ENCODE measurements at regions not wholly inside any gene's neighbourhood (a gene's known extent, or its start where the extent isn't known, plus 50 kb on each side); places are given as distances from the start of the nearest gene placed in this dataset.

- H3K9me3 ChIP-seq (ENCODE audit: insufficient read depth, low read depth) = no peaks in the 10 kb centered on the region
- TF ChIP-seq EZH2 (IDR thresholded peaks at IDR 0.05; ENCODE audit: low read depth) (no peak), CTCF (conservative IDR thresholded peaks at IDR 0.05) (no peak)
- POLR2A ChIA-PET (ENCODE audit: unreplicated experiment) = no interaction called here
- H3K27ac ChIP-seq = no peak overlapping the region
- no peaks in the 10 kb centered on the region for H3K27me3 ChIP-seq (ENCODE audit: insufficient read depth, low read depth)
- H2AFZ ChIP-seq = no peak overlapping the region
- no TSS peak for BruUV-seq (replicated peaks)
- H3K4me3 ChIP-seq = no peak overlapping the region
- intact Hi-C loops (cut with micrococcal nuclease; ENCODE audit: unreplicated experiment) = no loop called here
- no peaks in the 10 kb centered on the region for H3K79me2 ChIP-seq (ENCODE audit: low read depth)
- no peak for DNase-seq
- H3K9me2 ChIP-seq (ENCODE audit: insufficient read depth) = no peaks in the 10 kb centered on the region
- H3F3A ChIP-seq (ENCODE audit: insufficient read depth, low read depth) = no peaks in the 10 kb centered on the region
- no peaks in the 10 kb centered on the region for H4K20me1 ChIP-seq (ENCODE audit: insufficient read depth)
- no peaks in the 10 kb centered on the region for H3K36me3 ChIP-seq (ENCODE audit: low read depth)
- no peaks in the 10 kb centered on the region for H3K4me1 ChIP-seq (replicated peaks; ENCODE audit: insufficient read depth)
- CTCF ChIA-PET = no interaction called here
- H3K4me2 ChIP-seq = no peak overlapping the region
These were observed 88.1 kb upstream of the WARS2 start for GRCh38 chr1:119228335-119229080.

GRCh38 chr1:119235120-119235519, 94.7 kb upstream of the WARS2 start:
- POLR2A ChIA-PET (ENCODE audit: unreplicated experiment) = interaction anchor here (0.6 kb wide), 1 partner anchor 19 kb away, joined by 5 read pairs; no protein-coding TSS in a partner anchor
- intact Hi-C loops (cut with micrococcal nuclease; ENCODE audit: unreplicated experiment) = no loop called here
- H3K36me3 ChIP-seq (ENCODE audit: low read depth) = no peaks in the 10 kb centered on the region
- BruUV-seq (replicated peaks) = no TSS peak
- no peak overlapping the region for H3K4me3 ChIP-seq
- H3K27me3 ChIP-seq (ENCODE audit: insufficient read depth, low read depth) = no peaks in the 10 kb centered on the region
- TF ChIP-seq EZH2 (IDR thresholded peaks at IDR 0.05; ENCODE audit: low read depth) (no peak), CTCF (conservative IDR thresholded peaks at IDR 0.05) (no peak)
- H2AFZ ChIP-seq = no peak overlapping the region
- no peak for DNase-seq
- no peaks in the 10 kb centered on the region for H4K20me1 ChIP-seq (ENCODE audit: insufficient read depth)
- no peaks in the 10 kb centered on the region; the same call in 1 of the 2 replicates for H3K9me2 ChIP-seq (ENCODE audit: insufficient read depth)
- H3K9me3 ChIP-seq (ENCODE audit: insufficient read depth, low read depth) = no peaks in the 10 kb centered on the region
- H3K27ac ChIP-seq = no peak overlapping the region
- no peak overlapping the region for H3K4me2 ChIP-seq
- no peaks in the 10 kb centered on the region for H3K4me1 ChIP-seq (replicated peaks; ENCODE audit: insufficient read depth)
- no peaks in the 10 kb centered on the region for H3F3A ChIP-seq (ENCODE audit: insufficient read depth, low read depth)
- no peaks in the 10 kb centered on the region for H3K79me2 ChIP-seq (ENCODE audit: low read depth)
- CTCF ChIA-PET = no interaction called here

- Histone ChIP-seq H3K9me2 (ENCODE audit: insufficient read depth) (no peaks in the 10 kb centered on the region), H3K9me3 (ENCODE audit: insufficient read depth, low read depth) (no peaks in the 10 kb centered on the region), H3K4me1 (replicated peaks; ENCODE audit: insufficient read depth) (no peaks in the 10 kb centered on the region), H3K36me3 (ENCODE audit: low read depth) (no peaks in the 10 kb centered on the region), H3K4me2 (no peak overlapping the region), H4K20me1 (ENCODE audit: insufficient read depth) (no peaks in the 10 kb centered on the region), H2AFZ (no peak overlapping the region), H3K27ac (no peak overlapping the region), H3K4me3 (no peak overlapping the region), H3F3A (ENCODE audit: insufficient read depth, low read depth) (no peaks in the 10 kb centered on the region), H3K79me2 (ENCODE audit: low read depth) (no peaks in the 10 kb centered on the region), H3K27me3 (ENCODE audit: insufficient read depth, low read depth) (no peaks in the 10 kb centered on the region)
- intact Hi-C loops (cut with micrococcal nuclease; ENCODE audit: unreplicated experiment) = no loop called here
- TF ChIP-seq EZH2 (IDR thresholded peaks at IDR 0.05; ENCODE audit: low read depth) (no peak), CTCF (conservative IDR thresholded peaks at IDR 0.05) (no peak)
- no TSS peak for BruUV-seq (replicated peaks)
- DNase-seq = no peak
- ChIA-PET POLR2A (ENCODE audit: unreplicated experiment) (no interaction called here), CTCF (no interaction called here)
These were observed 105.4 kb upstream of the WARS2 start for GRCh38 chr1:119245881-119246280.

All from PC-9 (cell line).